K562 (cell line): ENCODE measurements at regions not wholly inside any gene's neighbourhood (a gene's known extent, or its start where the extent isn't known, plus 50 kb on each side); places are given as distances from the start of the nearest gene placed in this dataset.

Experiments used
- ATAC-seq: fragments of 200-7000 bp; cut with Tn5 transposase; 3 replicates; pipeline ENCODE4 v1.9.1; 2020; ENCODE audit warnings: moderate library complexity
- BruUV-seq: library from RNA; stranded (reverse); fragments of 400-500 nt; replicated peaks from 2 replicates; lab custom pipeline; 2021; lab: Mats Ljungman, UMichigan
- CTCF ChIA-PET: fragments of 300-600 bp; formaldehyde crosslinking; extraction: SDS; loops from one replicate; lab custom pipeline; 2021; ENCODE audit warnings: low intra/inter-chr PET ratio; lab: Yijun Ruan, JAX
- POLR2A ChIA-PET: fragments of 300-600, 350-650 bp; sonication (Branson Sonifier 250); formaldehyde crosslinking; extraction: SDS; loops from one replicate; lab custom pipeline; 2021; ENCODE audit warnings: antibody characterized with exemption, inconsistent platforms; lab: Yijun Ruan, JAX
- DNase-seq, 4 experiments: peaks; one replicate each; pipeline versions ENCODE4 v3.0.0 to v3.0.0-alpha.2; 2011 to 2018; ENCODE audit warnings: low spot score in 3 of 4, mixed read lengths in 3 of 4; ENCODE audit errors: extremely low read depth in 1 of 4
- FAIRE-seq: peaks from 2 replicates; lab custom pipeline; 2011; peaks lifted over from hg19 to GRCh38; lab: Jason Lieb, UNC
- H2AFZ ChIP-seq: 2 replicates; pipeline ENCODE4 v1.6.0; 2011; ENCODE audit warnings: low read depth, low read length, control low read depth, inconsistent platforms
- H3K27ac ChIP-seq: fragments of 200-600 bp; 3 replicates; pipeline ENCODE4 v1.8.0; 2011; ENCODE audit warnings: low read depth, mild to moderate bottlenecking, control low read depth, inconsistent platforms, low read length, moderate library complexity, mixed read lengths; ENCODE audit errors: extremely low read depth
- H3K27me3 ChIP-seq, 2 experiments: fragments of 300-600 bp in 1 of 2; 2 replicates in 1 of 2; 3 replicates in 1 of 2; pipeline versions ENCODE4 v1.6.0 to v1.8.0; 2011; ENCODE audit warnings: inconsistent platforms in 2 of 2, low read length in 2 of 2, mild to moderate bottlenecking in 1 of 2, mixed read lengths in 1 of 2, moderate library complexity in 1 of 2; ENCODE audit not compliant: control insufficient read depth in 2 of 2, insufficient read depth in 2 of 2
- H3K36me3 ChIP-seq: fragments of 300-600 bp; 3 replicates; pipeline ENCODE4 v1.8.0; 2011; ENCODE audit warnings: mild to moderate bottlenecking, low read length, inconsistent platforms; ENCODE audit not compliant: control insufficient read depth, insufficient read depth
- H3K4me1 ChIP-seq, 2 experiments: fragments of 200-600 bp in 1 of 2; replicated peaks in 1 of 2; 2 replicates in 1 of 2; 3 replicates in 1 of 2; pipeline versions ENCODE4 v1.5.1 to v1.8.0; 2011; ENCODE audit warnings: inconsistent platforms in 2 of 2, low read length in 2 of 2, mild to moderate bottlenecking in 1 of 2, mixed read lengths in 1 of 2, moderate library complexity in 1 of 2; ENCODE audit not compliant: control insufficient read depth in 2 of 2, insufficient read depth in 2 of 2
- H3K4me2 ChIP-seq: 2 replicates; pipeline ENCODE4 v1.6.1; 2011; ENCODE audit warnings: low read length, control low read depth, inconsistent platforms, mixed read lengths; ENCODE audit not compliant: insufficient read depth
- H3K4me3 ChIP-seq: fragments of 200-600 bp; sonication (generic), shearing (Covaris generic); 2 replicates; pipeline ENCODE4 v1.5.1; 2016; ENCODE audit warnings: control low read depth, inconsistent platforms
- H3K79me2 ChIP-seq: fragments of 200-600 bp; 3 replicates; pipeline ENCODE4 v1.8.0; 2011; ENCODE audit warnings: low read length, inconsistent platforms; ENCODE audit not compliant: control insufficient read depth, insufficient read depth
- H3K9ac ChIP-seq, 2 experiments: 2 replicates each; pipeline versions ENCODE4 v1.6.0 to v1.6.1; 2011; ENCODE audit warnings: low read depth in 2 of 2, low read length in 2 of 2, control low read depth in 1 of 2, inconsistent platforms in 1 of 2, mild to moderate bottlenecking in 1 of 2, mixed read lengths in 1 of 2; ENCODE audit not compliant: insufficient read depth in 1 of 2
- H3K9me1 ChIP-seq: one replicate; pipeline ENCODE4 v1.6.0; 2011; ENCODE audit warnings: inconsistent platforms, mild to moderate bottlenecking, low read length, moderate library complexity; ENCODE audit not compliant: control insufficient read depth, insufficient read depth
- H3K9me3 ChIP-seq: replicated peaks from 2 replicates; pipeline ENCODE4 v1.5.1; 2011; ENCODE audit warnings: low read depth, low read length, inconsistent platforms; ENCODE audit not compliant: control insufficient read depth, insufficient read depth
- H4K20me1 ChIP-seq: replicated peaks from 2 replicates; pipeline ENCODE4 v1.6.1; 2011; ENCODE audit warnings: low read length, inconsistent platforms, mixed read lengths; ENCODE audit not compliant: control insufficient read depth, insufficient read depth
- FOXK1 ChIP-seq: sonication (generic); formaldehyde crosslinking; IDR thresholded peaks from 2 replicates; pipeline ENCODE4 v1.8.0; 2022; ENCODE audit warnings: missing genetic modification reagents, mild to moderate bottlenecking, borderline replicate concordance
- HBP1 ChIP-seq: fragments of 450-650 bp; formaldehyde crosslinking; IDR thresholded peaks from 2 replicates; pipeline ENCODE4 v1.4.0; 2022; ENCODE audit warnings: missing genetic modification characterization
- HCFC1 ChIP-seq: IDR thresholded peaks from 2 replicates; pipeline ENCODE4 v1.6.1; 2012; ENCODE audit warnings: low read depth, low read length, improper control_type of control experiment
- LARP7 ChIP-seq: fragments of 450-650 bp; IDR thresholded peaks from 2 replicates; pipeline ENCODE4 v1.6.1; 2016
- MBD1 ChIP-seq: fragments of 250-450 bp; sonication (Bioruptor Pico); IDR thresholded peaks from 2 replicates; pipeline ENCODE4 v1.8.0; 2022; ENCODE audit warnings: inconsistent platforms
- NELFE ChIP-seq: IDR thresholded peaks from 2 replicates; pipeline ENCODE4 v1.6.1; 2011; ENCODE audit warnings: mild to moderate bottlenecking; ENCODE audit not compliant: insufficient read depth, insufficient read length
- PHTF2 ChIP-seq: fragments of 250-450 bp; sonication (Bioruptor Pico); IDR thresholded peaks from 2 replicates; pipeline ENCODE4 v1.5.0; 2021; ENCODE audit warnings: mild to moderate bottlenecking
- RREB1 ChIP-seq: fragments of 250-450 bp; sonication (Bioruptor Pico); IDR thresholded peaks from 2 replicates; pipeline ENCODE4 v1.4.0; 2020
- SP2 ChIP-seq: IDR thresholded peaks from 2 replicates; pipeline ENCODE4 v1.6.1; 2011; ENCODE audit warnings: mild to moderate bottlenecking, low read depth, low read length, moderate library complexity; ENCODE audit not compliant: poor library complexity, severe bottlenecking; ENCODE audit errors: extremely low read depth
- TCF15 ChIP-seq: fragments of 250-450 bp; sonication (Bioruptor Pico); IDR thresholded peaks from 2 replicates; pipeline ENCODE4 v1.8.0; 2022; ENCODE audit warnings: moderate library complexity, mild to moderate bottlenecking, inconsistent platforms
- ZBTB8A ChIP-seq: fragments of 450-650 bp; IDR thresholded peaks from 2 replicates; pipeline ENCODE4 v1.6.1; 2018; ENCODE audit warnings: mild to moderate bottlenecking, moderate library complexity; ENCODE audit not compliant: partially characterized antibody
- WGBS: fragments of 100-300 bp; shearing (Covaris generic); methylation state at CpG from one replicate; pipeline ENCODE4 v1.1.6; 2016; ENCODE audit warnings: low coverage, mixed read lengths; ENCODE audit not compliant: insufficient coverage; ENCODE audit errors: missing lambda C conversion rate; 5-methylcytosine and 5-hydroxymethylcytosine counted together
- in situ Hi-C: fragments of 300-500 bp; cut with MboI; formaldehyde crosslinking; loops from 4 replicates; pipeline ENCODE4 v1.15.0; 2018; ENCODE audit warnings: inconsistent platforms, mixed read lengths
- intact Hi-C: fragments of 100-400 bp; cut with micrococcal nuclease; formaldehyde crosslinking; loops from 2 replicates; pipeline ENCODE4 v1.14.2; 2022

GRCh38 chr12:127606476-127607015 is 660.4 kb upstream of the TMEM132C start:
- FAIRE-seq: no peak
- H3K9me1 ChIP-seq: no peaks in the 10 kb centered on the region
- H3K27me3 ChIP-seq: no peaks in the 10 kb centered on the region
- 0% methylated on average over 3 of the region's 3 CpGs for WGBS
- no TSS peak for BruUV-seq
- no peak overlapping the region for H3K27ac ChIP-seq
- H4K20me1 ChIP-seq: no peaks in the 10 kb centered on the region
- no peaks in the 10 kb centered on the region for H3K79me2 ChIP-seq
- no peaks in the 10 kb centered on the region for H3K4me1 ChIP-seq
- ATAC-seq: no peak
- POLR2A ChIA-PET: interaction anchor here (0.6 kb wide), 1 partner anchor 15 kb away, joined by 3 read pairs; no protein-coding TSS in a partner anchor
- no peak overlapping the region for H2AFZ ChIP-seq
- DNase-seq: no peak
- H3K4me2 ChIP-seq: no peak overlapping the region
- in situ Hi-C loops: no loop called here
- H3K9ac ChIP-seq: no peak overlapping the region
- CTCF ChIA-PET: no interaction called here
- intact Hi-C loops: no loop called here
- H3K36me3 ChIP-seq: no peaks in the 10 kb centered on the region
- no peak overlapping the region for H3K4me3 ChIP-seq
- H3K9me3 ChIP-seq: no peaks in the 10 kb centered on the region; the same call in 1 of the 2 replicates
- TF ChIP-seq ZBTB8A (no peak), FOXK1 (CRISPR knock-in tag) (no peak), PHTF2 (CRISPR knock-in tag) (no peak), MBD1 (CRISPR knock-in tag) (no peak), NELFE (no peak), HCFC1 (no peak), SP2 (no peak), LARP7 (no peak), RREB1 (CRISPR knock-in tag) (no peak), TCF15 (CRISPR knock-in tag) (no peak), HBP1 (no peak)
